ENCODE measurements at regions not wholly inside any gene's neighbourhood (a gene's known extent, or its start where the extent isn't known, plus 50 kb on each side); places are given as distances from the start of the nearest gene placed in this dataset.

- no peaks in the 10 kb centered on the region for H3K9me2 ChIP-seq (ENCODE audit: insufficient read depth, low read length)
- TF ChIP-seq CTCF (conservative IDR thresholded peaks at IDR 0.05; ENCODE audit: low read length) (no peak), EZH2phosphoT487 (IDR thresholded peaks at IDR 0.05; ENCODE audit: borderline replicate concordance, low read depth, low read length) (no peak)
- no peak for DNase-seq (ENCODE audit: low spot score)
- no peak overlapping the region for H3K27ac ChIP-seq (ENCODE audit: low read depth, low read length, poor library complexity, severe bottlenecking)
- no peak overlapping the region for H3K4me2 ChIP-seq (ENCODE audit: low read length)
- no TSS peak for BruUV-seq (replicated peaks)
- no peaks in the 10 kb centered on the region for H3K4me1 ChIP-seq (ENCODE audit: insufficient read depth, low read length, poor library complexity, severe bottlenecking)
- H3K9me3 ChIP-seq (ENCODE audit: low read length): peaks cover 14% of the 10 kb centered on the region; the same call in 1 of the 2 replicates
- H2AFZ ChIP-seq (ENCODE audit: low read length): no peak overlapping the region
- ChIA-PET CTCF (ENCODE audit: unreplicated experiment) (no interaction called here), POLR2A (no interaction called here)
- no peak overlapping the region for H3K4me3 ChIP-seq (ENCODE audit: low read depth, low read length, poor library complexity, severe bottlenecking)
- no peaks in the 10 kb centered on the region for H4K20me1 ChIP-seq (ENCODE audit: insufficient read depth, low read length)
- intact Hi-C loops (cut with micrococcal nuclease; ENCODE audit: unreplicated experiment): no loop called here
- H3K79me2 ChIP-seq (ENCODE audit: insufficient read depth, low read depth, low read length): no peaks in the 10 kb centered on the region
- no peaks in the 10 kb centered on the region for H3K36me3 ChIP-seq (ENCODE audit: insufficient read depth, low read length)
Observed at GRCh38 chr21:19529031-19529430, 1125.4 kb upstream of the TMPRSS15 start.

DNA sequence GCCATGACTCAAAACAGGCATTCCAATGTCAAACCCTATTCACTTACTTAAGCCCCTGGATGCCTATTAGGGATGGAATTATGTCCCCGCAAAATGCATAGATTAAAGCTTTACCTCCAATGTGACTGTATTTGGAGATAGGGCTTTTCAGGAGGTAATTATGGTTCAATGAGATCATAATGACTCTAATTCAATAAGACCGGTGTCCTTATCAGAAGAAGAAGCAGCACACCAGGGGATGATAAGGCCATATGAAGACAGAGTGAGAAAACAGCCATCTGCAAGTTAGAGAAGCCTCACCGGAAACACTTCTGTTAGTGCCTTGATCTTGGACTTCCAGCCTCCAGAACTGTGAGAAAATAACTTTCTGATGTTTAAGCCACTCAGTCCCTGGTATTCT lies 1131.8 kb upstream of the TMPRSS15 start:
- BruUV-seq (replicated peaks): no TSS peak
- DNase-seq (ENCODE audit: low spot score): no peak
- POLR2A ChIA-PET: interaction anchor here (0.6 kb wide), 1 partner anchor 794 kb away, joined by 3 read pairs; no protein-coding TSS in a partner anchor

DNA sequence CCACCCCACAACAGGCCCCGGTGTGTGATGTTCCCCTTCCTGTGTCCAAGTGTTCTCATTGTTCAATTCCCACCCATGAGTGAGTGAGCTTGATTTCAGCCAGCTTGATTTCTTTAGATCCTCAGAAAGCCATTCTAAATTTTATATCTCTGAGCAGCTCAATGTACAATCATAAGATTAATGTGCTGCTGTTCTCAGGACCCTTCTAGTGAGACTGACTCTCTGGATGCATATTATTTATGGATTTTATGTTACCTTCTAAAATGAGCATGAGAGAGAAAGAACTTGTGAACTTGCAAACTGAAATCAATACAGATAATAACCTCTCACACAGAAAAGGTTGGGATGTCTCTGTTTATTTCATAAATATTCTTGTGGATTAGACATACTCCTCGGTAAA lies 1133.5 kb upstream of the TMPRSS15 start:
- ChIA-PET POLR2A (no interaction called here), CTCF (ENCODE audit: unreplicated experiment) (no interaction called here)
- Histone ChIP-seq H3K4me1 (ENCODE audit: insufficient read depth, low read length, poor library complexity, severe bottlenecking) (no peaks in the 10 kb centered on the region), H3K36me3 (ENCODE audit: insufficient read depth, low read length) (no peaks in the 10 kb centered on the region), H3K27ac (ENCODE audit: low read depth, low read length, poor library complexity, severe bottlenecking) (no peak overlapping the region), H4K20me1 (ENCODE audit: insufficient read depth, low read length) (no peaks in the 10 kb centered on the region), H3K4me3 (ENCODE audit: low read depth, low read length, poor library complexity, severe bottlenecking) (no peak overlapping the region), H2AFZ (ENCODE audit: low read length) (no peak overlapping the region), H3K4me2 (ENCODE audit: low read length) (no peak overlapping the region), H3K9me3 (ENCODE audit: low read length) (peaks cover 16% of the 10 kb centered on the region; the same call in 1 of the 2 replicates), H3K79me2 (ENCODE audit: insufficient read depth, low read depth, low read length) (no peaks in the 10 kb centered on the region), H3K9me2 (ENCODE audit: insufficient read depth, low read length) (no peaks in the 10 kb centered on the region)
- intact Hi-C loops (cut with micrococcal nuclease; ENCODE audit: unreplicated experiment): no loop called here
- TF ChIP-seq EZH2phosphoT487 (IDR thresholded peaks at IDR 0.05; ENCODE audit: borderline replicate concordance, low read depth, low read length): no peak
- no peak for TF ChIP-seq CTCF (conservative IDR thresholded peaks at IDR 0.05; ENCODE audit: low read length)
- DNase-seq (ENCODE audit: low spot score): no peak
- no TSS peak for BruUV-seq (replicated peaks)

More for the DNA sequence above, 1131.8 kb upstream of the TMPRSS15 start:
- intact Hi-C loops (cut with micrococcal nuclease; ENCODE audit: unreplicated experiment): no loop called here
- Histone ChIP-seq H3K36me3 (ENCODE audit: insufficient read depth, low read length) (no peaks in the 10 kb centered on the region), H3K4me2 (ENCODE audit: low read length) (no peak overlapping the region), H3K9me2 (ENCODE audit: insufficient read depth, low read length) (no peaks in the 10 kb centered on the region), H3K9me3 (ENCODE audit: low read length) (peaks cover 10% of the 10 kb centered on the region; the same call in 1 of the 2 replicates), H2AFZ (ENCODE audit: low read length) (no peak overlapping the region), H3K4me1 (ENCODE audit: insufficient read depth, low read length, poor library complexity, severe bottlenecking) (no peaks in the 10 kb centered on the region), H3K79me2 (ENCODE audit: insufficient read depth, low read depth, low read length) (no peaks in the 10 kb centered on the region), H3K27ac (ENCODE audit: low read depth, low read length, poor library complexity, severe bottlenecking) (no peak overlapping the region), H3K4me3 (ENCODE audit: low read depth, low read length, poor library complexity, severe bottlenecking) (no peak overlapping the region), H4K20me1 (ENCODE audit: insufficient read depth, low read length) (no peaks in the 10 kb centered on the region)
- CTCF ChIA-PET (ENCODE audit: unreplicated experiment): no interaction called here
- TF ChIP-seq EZH2phosphoT487 (IDR thresholded peaks at IDR 0.05; ENCODE audit: borderline replicate concordance, low read depth, low read length) (no peak), CTCF (conservative IDR thresholded peaks at IDR 0.05; ENCODE audit: low read length) (no peak)

Data from OCI-LY7 (cell line).